AG20443 (cell line): ENCODE measurements at regions not wholly inside any gene's neighbourhood (a gene's known extent, or its start where the extent isn't known, plus 50 kb on each side); places are given as distances from the start of the nearest gene placed in this dataset.
"Not testable (repeated sequence)": the region's sequence is repeated elsewhere in the genome, so short reads cannot be mapped to it uniquely, and the experiment has no call there.

Experiments used
- DNase-seq: peaks from one replicate; pipeline ENCODE4 v3.0.0; 2012; ENCODE audit warnings: low spot score, mixed read lengths

- no peak for DNase-seq
Observed at GRCh38 chr10:108598831-108599230, 1324.5 kb downstream of the XPNPEP1 start.

GRCh38 chr10:108598320-108598695 is 1325.0 kb downstream of the XPNPEP1 start:
- no peak for DNase-seq

- DNase-seq: no peak
Observed at GRCh38 chr10:108597657-108598319, 1325.5 kb downstream of the XPNPEP1 start.

- peak; percentile 54 for DNase-seq
Observed at GRCh38 chr10:108597031-108597430, 1326.3 kb downstream of the XPNPEP1 start.

- DNase-seq: no peak
Observed at GRCh38 chr10:108592956-108593355, 1330.4 kb downstream of the XPNPEP1 start.

- no peak for DNase-seq
Observed at GRCh38 chr10:108591417-108591816, 1331.9 kb downstream of the XPNPEP1 start.

GRCh38 chr10:108586424-108586823 is 1336.9 kb downstream of the XPNPEP1 start:
- no peak for DNase-seq

GRCh38 chr10:108583877-108584276 is 1339.4 kb downstream of the XPNPEP1 start:
- no peak for DNase-seq

GRCh38 chr10:108582888-108583287 is 1340.4 kb downstream of the XPNPEP1 start:
- DNase-seq: no peak

- DNase-seq: peak; percentile 28
Observed at GRCh38 chr10:108582387-108582786, 1340.9 kb downstream of the XPNPEP1 start.

- DNase-seq: no peak
Observed at GRCh38 chr10:108578258-108578657, 1345.1 kb downstream of the XPNPEP1 start.

GRCh38 chr10:108574233-108574632 is 1349.1 kb downstream of the XPNPEP1 start:
- no peak for DNase-seq

- DNase-seq: no peak
Observed at GRCh38 chr10:108568824-108569223, 1354.5 kb downstream of the XPNPEP1 start.

GRCh38 chr10:108567899-108568752 is 1355.2 kb downstream of the XPNPEP1 start:
- DNase-seq: no peak

- no peak for DNase-seq
Observed at GRCh38 chr10:108566316-108567107, 1356.8 kb downstream of the XPNPEP1 start.

- no peak for DNase-seq
Observed at GRCh38 chr10:108562105-108562504, 1361.2 kb downstream of the XPNPEP1 start.

GRCh38 chr10:108561649-108562048 is 1361.7 kb downstream of the XPNPEP1 start:
- DNase-seq: peak; percentile 21

- DNase-seq: no peak
Observed at GRCh38 chr10:108560488-108560887, 1362.8 kb downstream of the XPNPEP1 start.

GRCh38 chr10:108556186-108556585 is 1367.1 kb downstream of the XPNPEP1 start:
- no peak for DNase-seq

- DNase-seq: no peak
Observed at GRCh38 chr10:108545921-108546320, 1377.4 kb downstream of the XPNPEP1 start.

- peak; percentile 41 for DNase-seq
Observed at GRCh38 chr10:108544500-108545120, 1378.7 kb downstream of the XPNPEP1 start.

GRCh38 chr10:108533551-108533950 is 1369.0 kb upstream of the SORCS1 start:
- not testable (repeated sequence) for DNase-seq
